HG03135 (cell line): ENCODE measurements at regions not wholly inside any gene's neighbourhood (a gene's known extent, or its start where the extent isn't known, plus 50 kb on each side); places are given as distances from the start of the nearest gene placed in this dataset.

Experiments
- ATAC-seq: cut with Tn5 transposase; IDR thresholded peaks from one replicate; pipeline ENCODE4 v1.9.1; 2021; ENCODE audit warnings: mild to moderate bottlenecking, moderate library complexity; ENCODE audit not compliant: unreplicated experiment

DNA sequence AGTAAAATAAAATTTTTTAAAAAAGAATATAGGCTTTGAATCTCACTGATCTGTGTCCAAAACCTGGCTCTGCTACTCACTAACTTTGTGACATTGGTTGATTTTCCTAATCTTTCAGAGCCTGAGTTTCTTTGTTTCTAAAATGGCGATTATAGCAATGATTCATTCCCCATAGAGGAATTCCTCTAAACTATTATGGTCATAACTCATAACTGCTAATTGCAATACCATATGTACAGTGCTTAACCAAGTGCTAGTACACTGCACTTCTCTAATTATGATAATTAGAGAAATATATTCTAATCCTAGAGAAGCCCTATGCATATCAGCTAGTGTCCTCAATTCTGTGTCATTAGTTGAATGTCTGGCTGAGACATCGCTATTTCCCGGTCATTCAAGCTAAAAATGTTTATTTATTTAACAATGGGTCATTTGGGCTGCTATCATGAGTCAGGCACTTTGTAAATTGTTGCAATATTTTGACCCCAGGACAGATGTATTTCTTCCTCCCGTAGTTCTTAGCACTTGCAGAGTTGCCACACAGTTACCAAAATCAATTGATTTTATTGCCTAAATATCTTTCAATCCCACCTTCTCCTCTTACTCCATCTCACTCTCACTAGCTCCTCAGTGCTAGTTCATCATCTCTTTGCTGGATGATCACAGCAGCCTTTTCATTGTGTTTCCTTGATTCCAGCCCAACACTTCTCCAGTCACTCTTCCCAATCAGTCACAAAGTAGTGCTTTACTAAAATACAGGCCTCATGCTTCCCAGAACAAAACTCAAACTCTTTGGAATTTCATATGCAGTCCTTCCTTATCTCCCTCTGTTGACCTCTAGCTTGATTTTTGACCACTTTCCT, 200.9 kb upstream of the PAPPA start:
- ATAC-seq, result no peak

DNA sequence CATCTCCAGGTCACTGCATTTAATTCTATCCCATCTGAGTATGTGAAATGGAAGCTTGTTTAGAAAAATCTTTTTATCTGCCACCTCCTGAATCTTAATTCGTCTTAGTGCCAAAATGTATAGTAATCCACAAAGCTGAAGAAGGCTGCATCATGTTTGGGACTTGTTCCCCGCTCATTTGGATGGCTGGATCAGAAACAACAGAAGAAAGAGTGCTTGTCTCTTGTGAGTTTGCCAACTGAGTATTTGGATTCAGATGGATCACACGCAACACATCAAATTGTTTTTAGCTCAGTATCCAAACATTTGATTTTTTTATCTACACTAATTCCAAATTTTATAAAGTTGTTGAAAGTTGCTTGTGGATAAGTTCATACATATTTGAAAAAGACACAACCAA, 197.2 kb upstream of the PAPPA start:
- ATAC-seq, result no peak

DNA sequence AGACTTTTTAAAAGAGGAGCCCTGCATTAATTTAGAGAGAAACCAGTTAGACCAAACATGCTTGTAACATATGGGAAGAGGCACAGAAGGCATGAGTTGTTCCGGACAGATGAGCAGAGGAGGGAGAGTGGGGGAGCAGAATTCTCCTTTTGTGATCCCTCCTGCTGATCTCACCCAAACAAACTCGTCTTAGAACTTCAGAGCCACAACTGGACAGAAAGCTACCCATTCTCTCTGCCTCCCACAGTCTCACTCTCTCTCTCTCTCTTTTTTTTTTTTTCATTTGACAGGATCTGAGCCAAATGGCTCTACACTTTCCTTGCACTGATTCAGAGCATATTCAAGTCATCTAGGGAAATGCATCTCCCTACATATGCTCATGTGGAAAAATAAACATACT, 196.0 kb upstream of the PAPPA start:
- ATAC-seq, result no peak

DNA sequence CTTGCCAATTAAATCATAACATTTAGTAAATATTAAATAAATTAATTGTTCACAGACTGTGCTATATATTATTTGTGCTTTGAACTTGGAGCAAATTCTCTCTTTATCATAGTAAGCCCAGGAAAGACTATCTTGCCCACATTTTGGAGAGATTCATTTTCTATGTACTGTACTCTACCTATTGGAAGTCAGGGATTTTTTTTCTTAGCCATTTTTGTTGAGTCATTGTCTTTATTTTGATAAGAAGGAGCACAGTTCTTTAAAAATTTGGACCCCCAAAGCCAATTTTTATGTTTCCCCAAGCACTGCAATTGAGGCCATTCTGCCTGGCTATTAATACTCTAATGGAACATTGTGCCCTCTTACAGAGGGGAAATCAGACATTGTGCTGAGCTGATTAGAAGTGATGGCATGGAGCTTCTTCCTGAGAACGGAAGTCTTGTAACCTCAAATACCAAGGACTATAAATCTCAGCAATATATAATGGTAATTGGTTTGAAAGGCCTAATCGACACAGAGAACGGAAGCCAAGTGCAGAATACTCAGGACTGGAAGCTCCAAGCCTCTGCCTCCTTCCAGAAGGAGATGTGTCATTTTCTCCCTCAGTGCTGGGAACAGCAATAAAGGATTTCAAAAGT, 188.8 kb upstream of the PAPPA start:
- ATAC-seq, result no peak

DNA sequence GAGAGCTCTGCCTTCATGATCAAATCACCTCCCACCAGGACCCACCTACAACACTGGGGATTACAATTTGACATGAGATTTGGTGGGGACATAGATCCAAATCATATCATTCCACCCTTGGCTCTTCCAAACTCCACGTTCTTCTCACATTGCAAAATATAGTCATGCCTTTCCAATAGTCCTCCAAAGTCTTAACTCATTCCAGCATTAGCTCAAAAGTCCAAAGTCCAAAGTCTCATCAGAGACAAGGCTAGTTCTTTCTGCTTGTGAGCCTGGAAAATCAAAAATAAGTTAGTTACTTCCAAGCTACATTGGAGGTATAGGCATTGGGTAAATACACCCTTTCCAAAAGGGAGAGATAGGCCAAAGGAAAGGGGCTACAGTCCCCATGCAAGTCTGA, 186.9 kb upstream of the PAPPA start:
- no peak for ATAC-seq

DNA sequence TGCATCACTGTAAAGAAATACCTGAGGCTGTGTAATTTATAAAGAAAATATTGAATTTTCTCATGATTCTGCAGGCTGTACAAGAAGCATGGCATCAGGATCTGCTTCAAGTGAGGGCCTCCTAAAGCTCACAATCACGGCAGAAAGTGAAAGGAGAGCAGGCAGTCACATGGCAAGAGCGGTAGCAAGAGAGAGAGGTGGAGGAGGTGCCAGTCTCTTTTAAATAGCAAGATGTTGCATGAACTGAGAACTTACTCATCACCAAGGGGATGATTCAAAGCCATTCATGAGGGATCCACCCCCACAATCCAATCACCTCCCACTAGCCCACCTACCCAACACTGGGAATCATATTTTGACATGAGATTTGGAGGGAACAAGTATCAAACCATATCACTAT, 184.5 kb upstream of the PAPPA start:
- ATAC-seq, result no peak

DNA sequence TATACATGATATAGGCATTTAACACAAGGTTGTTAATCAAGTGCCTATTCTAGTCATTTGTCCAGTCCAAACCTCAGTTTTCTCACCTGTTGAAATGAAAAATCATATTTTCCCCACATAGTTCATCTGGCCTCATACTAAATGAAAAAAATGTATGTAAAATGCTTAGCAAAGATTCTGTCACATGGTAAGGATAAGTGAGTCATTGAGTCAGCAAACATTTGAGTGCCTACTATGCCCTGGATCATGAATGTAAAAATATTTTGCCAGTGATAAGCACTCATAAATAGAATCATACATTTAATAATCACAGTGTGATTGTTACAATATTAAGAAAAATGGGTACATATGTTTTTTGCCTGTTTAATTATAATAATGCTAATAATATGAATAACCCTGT, 181.2 kb upstream of the PAPPA start:
- no peak for ATAC-seq

DNA sequence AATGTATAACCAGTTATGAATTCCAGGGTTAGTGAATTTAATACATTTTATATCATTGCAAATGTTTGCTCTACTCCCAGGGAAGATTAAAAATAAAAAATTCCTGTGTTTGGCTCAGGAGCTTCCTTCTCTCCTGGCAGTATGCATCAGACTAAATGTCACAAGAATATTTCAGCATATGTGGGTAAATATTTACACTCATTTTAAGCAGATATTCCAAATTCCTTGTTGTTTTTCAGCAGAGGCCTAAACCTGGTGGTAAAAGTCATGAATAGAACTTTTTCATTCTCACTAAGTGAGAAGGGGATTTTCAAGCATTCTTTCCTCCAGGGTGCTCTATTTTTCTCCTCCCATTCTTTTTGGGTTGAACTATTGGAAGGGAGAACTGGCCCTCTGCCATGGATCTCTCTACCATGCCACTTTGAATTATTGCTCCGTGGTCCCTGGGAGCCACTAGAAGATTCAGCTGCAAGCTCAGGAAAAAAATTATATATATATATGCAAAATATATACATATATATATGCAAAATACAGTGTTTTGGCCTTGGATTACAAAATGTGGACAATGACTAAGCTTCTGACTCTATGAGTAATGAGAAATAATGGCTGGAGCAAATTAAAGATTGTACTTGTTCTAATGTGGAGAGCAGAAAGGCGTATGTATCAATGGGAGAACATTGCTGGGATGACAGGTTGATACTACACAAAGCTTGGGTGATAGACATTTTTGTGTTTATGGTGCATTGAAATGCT, 180.6 kb upstream of the PAPPA start:
- ATAC-seq, result no peak

DNA sequence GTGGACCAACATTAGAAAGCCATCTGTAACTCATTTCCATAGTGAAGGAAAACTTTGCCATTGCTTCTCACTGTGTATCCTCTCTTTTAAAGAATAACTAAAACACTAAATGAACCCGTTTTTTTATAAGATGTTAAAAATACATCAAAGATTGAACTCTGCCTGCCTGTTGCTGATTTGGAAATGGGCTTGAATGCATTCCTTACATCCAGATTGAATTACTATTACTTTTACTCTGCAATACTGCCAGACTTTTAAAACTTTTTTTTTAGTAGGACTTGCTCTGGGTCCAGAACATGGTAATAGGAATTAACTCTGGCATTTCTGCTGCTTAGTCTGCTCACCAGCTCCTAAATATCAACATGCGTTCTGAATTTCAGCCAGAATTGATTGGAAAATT, 176.8 kb upstream of the PAPPA start:
- no peak for ATAC-seq

DNA sequence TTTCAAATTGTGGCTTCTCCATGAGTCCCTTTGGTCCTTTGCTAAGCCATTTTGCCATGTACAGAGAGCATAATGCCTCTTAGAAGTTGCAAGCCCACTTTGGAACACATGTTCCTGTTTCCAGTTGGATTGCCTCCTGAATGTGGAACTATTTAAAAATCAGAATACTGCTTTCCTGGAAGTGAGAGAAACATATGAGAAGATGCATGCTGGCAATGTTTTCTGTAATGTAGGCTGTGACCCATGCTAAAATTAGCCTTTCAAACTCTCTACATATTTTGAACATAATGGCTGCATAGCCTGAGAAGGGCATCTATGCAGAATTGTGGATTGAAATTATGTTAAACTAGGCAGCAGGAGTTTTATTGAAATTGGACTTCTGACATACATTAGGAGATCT, 175.5 kb upstream of the PAPPA start:
- ATAC-seq, result no peak

DNA sequence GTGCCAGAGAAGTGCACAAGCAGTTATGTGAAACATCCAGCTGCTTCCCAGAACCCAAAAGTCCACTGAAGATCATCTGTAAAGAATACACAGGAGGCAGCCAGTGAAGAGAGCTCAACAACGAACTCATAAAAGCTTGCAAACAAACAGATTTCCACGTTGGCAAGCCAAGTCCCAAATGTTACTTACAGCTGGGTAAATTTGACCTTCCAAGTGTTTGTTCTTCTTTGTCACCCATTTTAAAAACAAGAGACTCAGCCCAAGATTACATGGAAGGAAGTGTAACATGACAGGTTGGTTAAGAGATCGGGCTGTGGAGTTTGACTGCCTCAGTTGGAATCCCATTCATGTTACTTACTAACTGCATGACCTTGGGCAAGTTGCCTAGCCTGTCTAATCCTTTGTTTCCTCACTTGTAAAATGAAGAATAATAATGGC, 174.9 kb upstream of the PAPPA start:
- no peak for ATAC-seq

DNA sequence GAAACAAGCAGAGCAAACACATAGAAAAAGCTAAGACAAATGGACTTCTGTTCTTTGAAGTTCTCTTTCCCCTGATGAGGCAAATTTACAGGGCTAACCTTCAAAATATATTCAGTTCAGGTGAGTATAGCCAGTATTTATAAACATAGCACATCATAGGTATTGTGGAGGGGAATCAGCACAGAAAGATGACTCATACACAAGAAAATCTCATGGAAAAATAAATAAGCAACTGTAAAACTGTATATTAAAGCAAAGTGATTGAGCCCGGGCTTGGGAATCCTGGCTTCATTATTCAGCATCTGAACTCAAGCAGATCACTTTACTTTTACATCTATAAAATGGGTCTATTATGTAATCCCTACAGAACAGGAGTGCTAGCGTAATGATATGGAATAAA, 173.5 kb upstream of the PAPPA start:
- no peak for ATAC-seq

DNA sequence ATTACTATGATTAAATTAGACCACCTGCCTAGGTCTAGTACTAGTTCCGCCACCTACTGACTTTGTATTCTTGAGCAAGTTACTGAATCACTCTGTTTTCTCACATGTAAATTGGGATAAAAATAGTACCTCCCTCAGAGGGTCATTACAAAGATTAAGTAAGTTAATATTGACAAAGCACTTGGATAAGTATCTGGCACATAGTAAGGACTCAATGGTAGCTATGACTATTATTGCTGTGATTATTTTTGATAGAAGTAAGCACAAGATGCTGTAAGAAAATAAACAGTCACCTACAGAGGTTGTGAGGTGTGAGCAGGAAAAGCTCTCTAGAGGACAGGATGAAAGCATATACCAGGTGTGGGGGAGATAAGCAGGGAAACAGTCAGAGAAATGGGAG, 173.1 kb upstream of the PAPPA start:
- no peak for ATAC-seq

DNA sequence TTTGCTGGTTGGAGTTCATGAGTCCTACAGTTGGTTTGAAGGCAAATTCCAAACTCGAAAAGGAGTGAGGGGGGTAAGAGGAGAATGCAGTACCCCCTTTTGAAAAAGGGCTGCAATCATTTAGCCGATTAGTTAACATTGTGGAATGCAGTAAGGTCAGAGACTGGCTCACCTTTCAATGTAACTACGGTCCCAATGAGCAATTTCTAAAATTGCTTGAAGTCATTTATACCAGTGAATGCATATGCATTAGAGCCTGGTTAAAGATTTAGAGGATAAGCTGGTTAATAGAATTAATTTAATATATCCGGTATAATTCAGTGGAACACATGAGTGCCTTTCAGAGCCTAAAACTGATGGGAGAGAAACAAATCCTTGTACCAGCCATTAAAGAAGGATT, 172.6 kb upstream of the PAPPA start:
- ATAC-seq, result no peak

DNA sequence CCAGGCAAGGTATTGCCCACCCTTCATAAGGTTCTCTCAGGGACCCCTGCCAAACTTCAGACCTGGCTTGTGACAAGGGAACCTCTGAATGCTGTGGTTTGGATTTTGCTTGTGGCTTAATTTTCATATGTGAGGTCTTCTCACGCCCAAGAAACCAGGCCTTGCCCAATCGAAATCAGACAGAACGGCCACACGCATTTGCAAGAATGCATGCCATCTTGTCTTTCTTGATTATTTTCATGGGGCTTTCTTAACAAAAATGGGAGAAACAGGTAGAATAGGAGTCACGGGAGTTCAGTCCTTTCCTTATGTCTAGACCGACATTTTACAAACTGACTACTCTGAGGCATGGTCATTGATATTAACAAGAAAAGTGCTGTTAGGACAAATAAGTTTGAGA, 170.2 kb upstream of the PAPPA start:
- no peak for ATAC-seq

DNA sequence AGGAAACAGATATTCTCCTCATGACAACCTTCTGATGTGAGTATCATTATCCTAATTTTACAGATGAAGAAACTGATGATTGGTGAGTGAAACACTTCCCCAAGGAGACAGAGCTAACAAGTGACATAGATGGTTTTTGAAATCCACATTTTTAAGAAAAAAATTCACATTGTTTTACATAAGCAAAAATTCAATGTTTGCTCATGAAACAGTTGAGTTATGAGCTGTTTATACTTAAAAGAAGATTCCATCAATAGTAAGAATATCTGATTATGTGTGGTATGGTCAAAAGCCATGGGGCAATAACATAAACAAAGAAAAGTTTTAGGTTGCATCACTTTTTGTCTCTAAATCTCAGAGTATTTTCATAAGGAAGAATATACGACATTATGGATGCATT, 167.9 kb upstream of the PAPPA start:
- no peak for ATAC-seq

DNA sequence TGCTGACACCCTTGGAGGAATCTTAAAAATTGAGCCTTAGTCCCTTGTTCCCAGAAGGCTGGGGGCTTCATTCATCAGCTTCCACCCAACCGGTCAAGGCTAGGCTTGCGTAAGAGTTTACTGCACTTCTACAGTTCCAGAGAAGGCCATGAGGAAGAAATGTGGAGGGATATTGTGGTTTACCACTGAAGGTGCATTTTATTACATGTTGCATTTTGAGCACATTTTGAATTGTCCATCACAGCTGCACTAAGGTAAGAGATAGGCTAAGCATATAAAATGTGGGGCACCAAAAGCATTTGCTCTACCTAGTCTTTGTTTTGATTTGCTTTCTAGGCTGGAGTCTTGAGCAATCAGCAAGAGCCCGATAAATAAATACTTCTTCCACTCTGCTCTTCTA, 167.1 kb upstream of the PAPPA start:
- ATAC-seq, result no peak

DNA sequence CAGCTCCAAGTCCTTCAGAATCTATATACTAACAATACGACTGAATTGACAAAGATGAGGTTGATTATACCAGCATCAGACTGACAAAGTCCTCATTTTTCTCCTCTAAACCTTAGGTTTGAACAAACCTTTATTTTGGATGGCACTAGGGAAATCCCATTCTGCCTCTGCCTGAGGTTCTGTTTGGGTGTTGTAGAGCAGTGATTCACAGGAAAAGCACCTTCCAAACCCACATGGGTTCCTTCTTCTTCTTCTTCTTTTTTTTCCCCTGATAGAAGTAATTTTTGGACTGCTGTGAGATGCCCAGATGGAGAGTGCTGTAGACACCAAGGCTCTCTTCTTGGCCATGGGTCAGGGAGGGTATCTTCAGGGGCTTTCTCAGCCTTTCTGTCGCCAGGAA, 164.9 kb upstream of the PAPPA start:
- ATAC-seq, result no peak

DNA sequence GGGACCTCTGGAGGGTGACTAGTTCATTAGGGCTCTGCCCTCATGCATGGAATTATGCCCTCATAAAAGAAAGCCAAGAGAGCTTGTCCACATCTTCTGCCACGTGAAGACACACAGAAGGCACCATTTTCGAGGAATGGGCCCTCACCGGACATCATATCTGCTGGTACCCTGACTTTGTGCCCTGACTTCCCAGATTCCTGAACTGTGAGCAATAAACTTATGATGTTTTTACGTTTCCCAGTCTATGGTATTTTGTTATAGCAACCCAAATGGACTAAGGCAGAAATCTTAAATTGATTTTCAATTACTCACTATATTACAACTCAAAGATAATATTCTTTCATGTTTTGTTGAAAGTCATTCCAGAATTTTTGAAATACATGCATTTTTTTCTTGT, 163.8 kb upstream of the PAPPA start:
- ATAC-seq, result no peak

DNA sequence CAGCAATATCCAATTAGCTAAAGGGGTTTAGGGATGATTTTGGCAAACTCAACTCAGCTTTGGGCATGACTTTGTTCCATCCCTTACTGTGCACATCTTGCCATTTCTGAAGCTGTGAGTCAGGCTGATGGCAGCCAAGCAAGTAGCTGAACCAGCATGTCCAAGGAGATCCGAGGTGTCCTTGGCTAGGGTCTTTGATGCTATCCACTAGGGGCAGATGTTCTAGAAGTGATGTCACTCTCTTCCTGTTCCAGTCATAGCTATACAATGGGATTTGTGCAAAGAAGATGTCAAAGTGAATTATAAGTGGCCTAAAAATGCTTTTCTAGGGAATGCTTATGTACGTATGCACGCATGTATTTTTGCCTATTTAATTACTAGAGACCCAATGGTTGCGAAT, 160.8 kb upstream of the PAPPA start:
- no peak for ATAC-seq

DNA sequence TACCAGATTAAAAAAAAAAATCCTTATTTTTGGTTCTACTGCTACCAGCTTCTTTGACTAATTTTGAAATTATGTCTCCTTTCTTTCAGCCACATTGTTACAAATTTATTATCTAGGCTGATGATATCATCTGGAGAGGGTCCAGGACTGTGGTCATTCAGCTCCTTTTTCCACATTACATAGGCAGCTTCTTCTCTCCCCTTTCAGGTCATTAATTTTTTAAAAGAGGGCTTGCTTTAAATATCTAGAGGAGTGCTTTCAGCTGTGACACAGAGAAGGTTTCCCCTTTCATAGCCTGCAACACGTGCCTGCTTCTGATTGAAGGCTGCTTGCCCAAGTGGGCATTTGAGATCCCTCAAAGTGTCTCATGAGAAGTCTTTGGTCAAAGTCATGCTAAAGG, 155.7 kb upstream of the PAPPA start:
- ATAC-seq, result no peak

DNA sequence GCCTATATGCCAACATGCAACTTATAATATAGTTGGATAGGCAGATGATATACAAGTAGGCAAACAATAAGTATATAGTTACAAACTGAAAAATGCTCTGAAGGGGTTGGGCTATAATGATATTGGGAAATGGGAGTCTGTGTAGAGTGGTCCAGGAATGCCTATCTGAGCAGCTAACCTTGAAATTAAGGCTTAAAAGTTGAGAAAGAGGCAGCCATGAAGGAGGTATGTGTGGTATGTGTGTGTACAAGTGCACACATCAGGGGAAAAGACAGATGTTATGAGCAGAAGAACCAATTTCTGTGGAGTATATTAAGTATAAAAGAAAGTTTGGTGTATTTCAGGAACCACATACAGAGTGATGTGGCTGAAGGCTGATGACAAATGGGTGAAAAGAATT, 154.9 kb upstream of the PAPPA start:
- ATAC-seq, result no peak
